T-helper 2 cell treated with Interferon-gamma antibody and Interleukin-4, amounts not matched to agents 100 ng/mL and 5 ng/mL, for 36 hours (primary cell): ENCODE measurements at regions not wholly inside any gene's neighbourhood (a gene's known extent, or its start where the extent isn't known, plus 50 kb on each side); places are given as distances from the start of the nearest gene placed in this dataset.
"Not testable (repeated sequence)": the region's sequence is repeated elsewhere in the genome, so short reads cannot be mapped to it uniquely, and the experiment has no call there.

ENCODE experiments used
- intact Hi-C: fragments of 100-400 bp; cut with micrococcal nuclease; formaldehyde crosslinking; loops from one replicate; pipeline ENCODE4 v1.15.1; 2023

GRCh38 chr6:115873901-115874300 lies 186.8 kb downstream of the FRK start:
- intact Hi-C loops = no loop called here

DNA sequence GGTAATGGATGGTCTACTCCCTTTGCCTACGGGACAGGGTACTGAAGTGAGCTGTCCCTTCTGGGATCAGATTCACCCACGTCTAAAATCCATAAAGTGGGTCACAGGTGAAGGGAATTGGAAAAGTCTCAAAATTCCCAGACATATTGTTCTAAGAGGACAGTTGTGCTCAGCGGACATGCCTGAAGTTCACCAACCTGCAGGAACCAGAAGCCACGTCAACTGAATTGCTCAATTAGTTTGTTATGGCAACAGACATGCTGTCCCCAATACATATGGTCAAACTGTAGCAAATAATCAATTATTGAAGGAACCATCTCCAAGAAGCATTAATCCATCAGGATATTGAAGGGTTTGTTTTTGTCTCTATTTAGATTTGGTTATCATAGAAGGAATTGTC lies 190.2 kb downstream of the FRK start:
- intact Hi-C loops = no loop called here

DNA sequence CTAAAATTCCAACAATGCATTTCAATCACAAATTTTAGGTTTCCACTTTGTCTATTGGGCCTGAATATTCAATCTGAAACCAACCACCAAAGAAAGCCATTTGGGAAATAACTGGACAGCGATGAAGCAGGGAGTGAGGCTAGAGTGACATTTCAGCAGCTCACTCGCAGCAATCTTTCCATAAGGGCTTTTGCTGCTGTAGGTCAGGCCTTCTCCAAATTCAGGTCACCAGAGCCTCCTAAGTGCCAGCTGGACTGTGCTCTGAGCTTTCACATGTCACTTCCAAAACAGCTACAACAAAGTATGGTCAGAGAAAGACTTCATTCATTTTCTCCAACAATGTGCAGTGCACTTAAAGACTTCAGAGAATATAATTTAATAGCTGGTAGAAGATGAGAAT lies 194.8 kb downstream of the FRK start:
- intact Hi-C loops = no loop called here

GRCh38 chr6:115863211-115863610 lies 197.5 kb downstream of the FRK start:
- intact Hi-C loops = no loop called here

DNA sequence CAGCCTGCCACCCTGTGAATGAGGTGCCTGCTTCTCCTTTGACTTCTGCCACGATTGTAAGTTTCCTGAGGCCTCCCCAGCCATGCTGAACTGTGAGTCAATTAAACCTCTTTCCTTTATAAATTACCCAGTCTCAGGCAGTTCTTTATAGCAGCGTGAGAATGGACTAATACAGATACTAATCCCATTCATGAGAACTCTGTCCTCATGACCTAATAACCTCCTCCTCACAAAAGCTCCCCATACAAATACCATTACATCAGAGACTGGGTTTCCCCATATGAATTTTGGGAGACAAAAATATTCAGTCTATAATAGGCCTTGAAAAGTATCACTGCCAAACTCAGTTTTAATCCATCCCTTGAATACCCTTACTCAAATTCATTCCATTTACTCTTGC lies 199.0 kb downstream of the FRK start:
- intact Hi-C loops = not testable (repeated sequence)

- intact Hi-C loops = not testable (repeated sequence)
These were observed 201.1 kb downstream of the FRK start for GRCh38 chr6:115859577-115859976.

DNA sequence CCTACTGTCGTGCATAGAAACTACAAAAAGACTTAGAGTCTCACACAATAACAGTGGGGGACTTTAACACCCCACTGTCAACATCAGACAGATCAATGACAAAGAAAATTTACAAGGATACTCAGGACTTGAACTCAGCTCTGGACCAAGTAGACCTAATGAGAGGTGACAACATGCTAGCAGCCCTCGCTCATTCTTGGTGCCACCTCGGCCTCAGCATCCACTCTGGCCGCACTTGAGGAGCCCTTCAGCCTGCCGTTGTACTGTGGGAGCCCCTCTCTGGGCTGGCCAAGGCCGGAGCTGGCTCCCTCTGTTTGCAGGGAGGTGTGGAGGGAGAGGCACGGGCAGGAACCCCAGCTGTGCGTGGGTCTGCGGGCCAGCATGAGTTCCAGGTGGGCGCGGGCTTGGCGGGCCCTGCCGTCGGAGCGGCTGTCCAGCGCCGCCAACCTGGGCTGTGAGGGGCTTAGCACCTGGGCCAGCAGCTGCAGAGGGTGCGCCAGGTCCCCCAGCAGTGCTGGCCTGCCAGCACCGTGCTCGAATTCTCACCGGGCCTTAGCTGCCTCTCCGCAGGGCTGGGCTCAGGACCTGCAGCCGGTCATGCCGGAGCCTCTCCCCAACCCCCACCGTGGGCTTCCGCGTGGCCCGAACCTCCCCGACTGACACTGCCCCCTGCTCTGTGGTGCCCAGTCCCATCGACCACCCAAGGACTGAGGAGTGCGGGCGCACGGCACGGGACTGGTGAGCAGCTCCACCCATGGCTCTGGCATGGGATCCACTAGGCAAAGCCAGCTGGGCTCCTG lies 205.6 kb downstream of the FRK start:
- intact Hi-C loops = no loop called here

GRCh38 chr6:115847671-115848070 lies 213.0 kb downstream of the FRK start:
- intact Hi-C loops = no loop called here

GRCh38 chr6:115843945-115844344 lies 216.7 kb downstream of the FRK start:
- intact Hi-C loops = no loop called here

DNA sequence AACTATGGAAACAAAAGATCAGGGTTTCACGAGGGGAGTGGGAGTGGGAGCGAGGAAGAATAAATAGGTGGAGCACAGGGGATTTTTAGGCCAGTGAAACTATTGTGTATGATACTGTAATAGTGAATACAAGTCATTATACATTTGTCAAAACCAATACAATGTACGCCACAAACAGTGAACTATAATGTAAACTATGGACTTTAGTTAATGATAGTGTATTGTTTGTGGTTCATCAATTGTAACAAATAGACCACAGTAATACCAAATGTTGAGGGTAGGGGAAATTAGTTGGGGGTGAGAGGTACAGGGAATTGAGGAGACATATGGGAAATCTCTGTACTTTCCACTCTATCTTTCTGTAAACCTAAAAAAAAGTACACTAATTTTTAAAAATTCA lies 218.4 kb downstream of the FRK start:
- intact Hi-C loops = no loop called here

DNA sequence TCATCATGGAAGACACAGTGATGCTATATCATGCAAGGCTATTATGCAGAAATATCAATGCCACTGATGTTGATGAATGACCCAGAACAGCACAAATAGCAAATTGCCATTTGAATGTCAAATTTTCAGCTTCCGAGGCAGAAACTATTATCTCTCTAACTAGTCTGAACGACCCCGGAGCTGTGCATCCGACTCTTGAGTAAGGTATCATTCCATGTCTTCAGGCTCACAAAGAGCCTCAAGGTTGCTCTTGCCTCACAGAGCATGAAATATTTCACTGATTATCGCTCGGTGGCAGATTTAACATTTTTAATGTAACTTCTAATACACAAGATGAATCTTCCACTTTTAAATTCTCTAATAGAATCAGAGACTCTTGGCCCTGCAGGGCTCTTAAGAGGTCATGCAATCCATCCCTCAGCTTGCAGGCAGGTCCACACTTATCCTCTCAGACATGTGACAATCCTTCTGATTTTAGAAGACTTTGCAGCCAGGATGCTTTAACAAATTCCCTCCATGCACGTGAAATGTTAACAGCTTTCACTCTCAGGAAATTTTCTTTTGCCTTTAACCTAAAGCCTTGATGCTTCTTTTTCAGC lies 221.0 kb downstream of the FRK start:
- intact Hi-C loops = no loop called here

DNA sequence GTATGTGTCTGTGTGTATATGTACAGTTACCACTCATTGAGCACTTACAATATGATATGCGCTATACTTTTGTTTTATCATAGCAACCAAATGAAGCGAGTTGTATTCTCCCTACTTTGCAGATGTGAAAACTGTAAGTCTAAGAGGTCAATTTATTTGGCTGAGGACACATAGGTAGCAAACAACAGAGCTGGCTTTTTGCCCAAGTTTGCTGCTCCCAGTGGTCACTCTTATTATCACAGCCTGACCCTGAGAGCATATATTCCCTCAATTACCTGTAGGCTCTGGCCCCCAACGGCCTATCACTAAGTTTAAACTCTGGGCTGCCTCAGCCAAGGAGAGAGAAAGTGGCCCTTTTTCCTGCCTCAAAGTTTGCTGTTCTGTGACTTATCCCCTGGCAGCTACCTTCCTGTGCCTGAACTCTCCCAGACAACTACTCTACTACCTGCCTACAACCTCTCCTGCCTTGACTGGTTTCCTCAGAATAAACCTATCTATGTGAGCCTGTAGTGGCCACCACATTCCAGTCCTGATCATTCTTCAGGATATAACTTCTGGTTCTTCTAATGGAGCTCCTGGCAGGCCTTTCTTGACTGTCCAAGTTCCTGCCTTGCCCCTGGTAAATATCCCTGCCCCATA lies 221.8 kb downstream of the FRK start:
- intact Hi-C loops = no loop called here

DNA sequence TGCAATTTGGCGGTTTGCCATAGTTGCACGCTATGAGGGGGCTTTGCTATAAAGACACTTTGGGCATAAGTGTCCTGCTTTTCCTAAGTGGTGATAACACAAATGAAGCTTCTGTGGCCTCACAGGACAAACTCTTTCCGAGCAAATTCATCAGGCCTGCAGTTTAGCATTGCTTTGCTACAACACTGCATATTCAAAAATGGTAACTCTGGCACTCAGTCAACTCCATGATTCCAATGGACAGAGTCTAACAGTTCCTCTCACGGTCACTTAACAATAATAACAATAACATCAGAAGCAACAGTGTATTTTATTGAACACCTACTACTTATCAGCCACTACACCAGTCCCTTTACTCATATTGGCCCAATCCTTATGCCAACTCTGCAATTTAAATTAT lies 222.5 kb downstream of the FRK start:
- intact Hi-C loops = no loop called here

DNA sequence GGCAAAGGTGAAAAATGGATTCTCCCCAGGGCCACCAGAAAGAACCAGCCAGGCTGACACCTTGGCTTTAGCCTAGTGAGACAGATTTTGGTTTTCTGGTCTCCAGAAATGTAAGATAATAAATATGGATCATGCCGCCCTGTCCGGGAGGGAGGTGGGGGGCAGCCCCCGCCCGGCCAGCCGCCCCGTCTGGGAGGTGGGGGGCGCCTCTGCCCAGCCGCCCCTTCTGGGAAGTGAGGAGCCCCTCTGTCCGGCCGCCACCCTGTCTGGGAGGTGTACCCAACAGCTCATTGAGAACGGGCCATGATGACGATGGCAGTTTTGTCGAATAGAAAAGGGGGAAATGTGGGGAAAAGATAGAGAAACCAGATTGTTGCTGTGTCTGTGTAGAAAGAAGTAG lies 224.3 kb downstream of the FRK start:
- intact Hi-C loops = not testable (repeated sequence)

DNA sequence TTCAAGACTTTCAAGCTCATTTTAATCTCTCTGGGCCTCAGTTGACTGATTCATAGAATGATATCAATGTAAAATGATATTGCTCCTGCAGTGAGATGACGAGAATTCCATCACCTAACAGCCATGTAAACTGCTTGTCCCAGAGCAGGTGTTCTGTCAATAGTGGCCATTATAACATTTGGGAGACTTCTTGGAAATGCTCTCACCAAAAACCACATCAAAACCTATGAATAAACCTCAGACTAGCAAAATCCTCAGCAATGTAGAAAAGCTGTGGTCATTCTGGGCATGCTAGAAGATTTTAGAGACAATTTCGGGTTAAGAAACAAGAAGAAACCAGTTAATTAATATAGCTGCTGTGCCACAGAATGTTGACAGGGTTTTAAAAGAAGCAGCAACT lies 225.4 kb downstream of the FRK start:
- intact Hi-C loops = no loop called here

DNA sequence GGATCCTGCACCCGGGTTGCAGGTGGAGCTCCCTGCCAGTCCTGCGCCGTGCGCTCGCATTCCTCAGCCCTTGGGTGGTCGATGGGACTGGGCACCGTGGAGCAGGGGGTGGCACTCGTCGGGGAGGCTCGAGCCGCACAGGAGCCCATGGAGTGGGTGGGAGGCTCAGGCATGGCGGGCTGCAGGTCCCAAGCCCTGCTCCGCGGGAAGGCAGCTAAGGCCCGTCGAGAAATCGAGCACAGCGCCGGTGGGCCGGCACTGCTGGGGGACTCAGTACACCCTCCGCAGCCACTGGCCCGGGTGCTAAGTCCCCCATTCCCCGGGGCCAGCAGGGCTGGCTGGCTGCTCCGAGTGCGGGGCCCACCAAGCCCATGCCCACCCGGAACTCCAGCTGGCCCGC lies 226.1 kb downstream of the FRK start:
- intact Hi-C loops = not testable (repeated sequence)

DNA sequence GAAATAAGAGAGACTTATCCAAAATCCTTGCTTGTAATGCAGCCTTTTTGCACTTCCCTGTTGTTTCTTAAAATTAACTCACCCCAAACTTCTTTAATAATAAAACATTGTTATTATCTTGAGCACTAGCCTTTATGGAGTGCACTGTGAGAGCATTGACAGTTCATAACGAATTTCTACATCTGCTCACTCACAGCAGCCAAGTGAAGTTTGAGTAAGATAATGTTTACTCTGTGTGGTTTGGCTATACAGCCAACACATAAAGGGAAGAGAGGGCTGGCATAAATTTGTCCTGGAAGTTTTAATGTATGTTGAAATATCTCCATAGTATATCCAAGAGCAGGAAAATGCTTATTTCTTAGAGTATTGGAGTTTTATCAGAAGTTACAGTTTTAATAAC lies 227.9 kb downstream of the FRK start:
- intact Hi-C loops = no loop called here

DNA sequence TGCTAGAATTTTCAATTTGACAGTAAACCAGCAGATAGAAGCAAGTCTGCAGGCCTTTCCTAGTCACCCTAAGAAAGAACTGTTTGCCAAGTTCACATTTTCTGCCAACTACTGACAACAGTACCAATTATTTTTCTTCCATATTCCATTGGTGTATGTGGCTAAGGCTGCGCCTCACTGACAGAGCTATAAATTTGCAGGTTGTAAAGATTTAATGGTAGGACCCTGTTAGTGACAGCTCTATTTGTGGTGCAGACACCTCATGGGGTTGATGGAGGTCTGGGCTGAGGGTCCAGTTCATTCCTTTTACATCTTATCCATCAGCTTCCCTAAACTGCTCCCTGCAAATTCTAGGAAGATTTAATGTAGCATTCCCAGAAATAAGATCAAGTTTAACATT lies 228.5 kb downstream of the FRK start:
- intact Hi-C loops = no loop called here

DNA sequence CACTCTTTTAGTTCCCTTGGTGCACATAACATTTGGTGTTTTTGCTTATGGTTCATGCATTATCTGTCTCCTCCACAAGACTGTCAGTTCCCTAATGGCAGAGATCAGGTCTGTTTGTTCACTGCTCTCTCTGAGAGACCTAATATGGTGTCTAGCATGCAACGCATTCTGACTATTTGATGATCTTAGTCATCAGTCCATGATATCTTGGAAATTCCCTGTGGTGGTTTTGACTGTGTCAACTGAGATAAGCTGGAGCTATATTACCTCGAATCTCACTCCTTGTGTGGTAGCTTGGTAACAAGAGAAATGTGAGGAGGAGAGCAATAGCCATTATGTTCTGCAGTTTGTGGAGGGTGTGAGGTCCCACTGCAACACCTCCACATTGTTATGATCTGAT lies 229.8 kb downstream of the FRK start:
- intact Hi-C loops = no loop called here

DNA sequence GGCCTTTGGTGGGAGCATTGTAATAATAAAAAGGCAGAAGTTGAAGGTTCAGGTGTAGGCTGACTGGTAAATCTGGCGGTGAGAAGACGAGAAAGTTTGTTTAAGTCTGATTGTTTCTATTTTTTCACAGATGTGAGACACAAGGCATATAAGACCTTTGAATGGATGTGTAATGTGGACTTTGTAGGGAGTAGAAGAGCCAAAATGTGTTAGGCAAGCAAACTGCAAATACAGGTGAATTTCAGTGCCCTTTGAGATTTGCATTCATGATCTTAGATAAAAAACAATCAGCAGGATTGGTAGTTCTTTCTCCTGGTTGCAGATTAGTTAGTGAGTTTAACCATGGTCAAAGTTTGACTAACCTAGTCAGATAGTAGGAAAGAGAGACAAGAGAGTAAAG lies 238.9 kb downstream of the FRK start:
- intact Hi-C loops = no loop called here

DNA sequence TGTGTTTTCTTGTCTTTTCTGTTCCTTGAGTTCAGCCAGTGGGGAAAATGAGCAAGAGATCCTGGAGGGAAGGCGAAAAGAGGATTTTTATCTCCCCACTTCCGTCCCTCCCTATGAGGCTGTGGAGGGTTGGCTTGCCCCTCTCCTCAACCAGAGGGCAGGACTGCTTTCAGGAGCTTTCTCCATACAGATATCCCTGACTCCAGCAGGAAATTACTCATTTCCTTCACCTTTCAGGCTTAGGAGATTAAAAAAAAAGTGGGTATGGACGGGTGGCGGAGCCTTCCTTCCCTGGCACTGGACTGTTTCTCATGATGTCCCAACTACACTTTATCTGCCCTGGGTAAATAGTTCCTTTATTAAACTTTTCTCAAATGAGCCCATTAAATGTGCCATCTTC lies 241.2 kb downstream of the FRK start:
- intact Hi-C loops = no loop called here

DNA sequence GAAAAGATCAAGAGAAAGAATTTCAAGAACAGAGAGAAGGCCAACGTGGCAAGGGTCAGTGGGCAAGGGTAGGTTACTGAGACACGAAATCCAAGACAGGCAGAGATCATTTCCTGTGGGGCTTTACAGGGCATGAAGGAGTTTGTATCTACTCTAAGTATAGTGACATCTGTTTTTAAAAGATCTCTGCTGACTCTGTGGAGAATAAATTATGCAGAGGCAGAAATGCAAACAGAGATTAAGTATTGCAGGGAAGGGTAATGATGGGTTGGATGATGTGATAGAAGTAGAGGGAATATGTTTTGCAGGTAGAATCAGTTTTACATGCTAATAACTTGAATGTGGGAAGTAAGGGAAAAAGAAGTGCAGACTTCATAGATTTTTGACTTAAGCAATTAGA lies 243.5 kb downstream of the FRK start:
- intact Hi-C loops = no loop called here

DNA sequence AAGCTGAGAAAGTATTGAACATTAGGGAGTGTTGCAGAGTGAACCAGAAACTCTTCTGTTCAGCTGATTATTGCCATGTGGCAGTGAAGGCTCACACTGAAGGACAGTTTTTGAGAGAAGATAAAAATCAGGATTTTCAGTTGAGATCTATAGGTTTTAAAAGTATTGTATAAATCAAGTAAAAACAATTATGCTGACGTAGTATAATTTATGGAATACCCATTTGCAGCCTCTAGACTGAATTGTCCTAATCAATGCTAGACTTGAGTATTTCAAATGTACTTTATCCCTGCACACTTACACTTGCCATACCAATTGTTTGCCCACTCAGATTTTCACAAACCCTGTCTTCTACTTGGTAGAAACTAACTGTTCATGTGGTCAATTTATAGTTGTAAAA lies 245.8 kb downstream of the FRK start:
- intact Hi-C loops = no loop called here
